ENCODE measurements at regions not wholly inside any gene's neighbourhood (a gene's known extent, or its start where the extent isn't known, plus 50 kb on each side); places are given as distances from the start of the nearest gene placed in this dataset.

GRCh38 chr16:17566656-17567450 is 96.1 kb upstream of the XYLT1 start:
- TF ChIP-seq MAX (CRISPR knock-in tag; IDR thresholded peaks at IDR 0.05) (no peak), CTCF (IDR thresholded peaks at IDR 0.05) (no peak), SMAD3 (CRISPR knock-in tag; IDR thresholded peaks at IDR 0.05; ENCODE audit: borderline replicate concordance) (no peak), ZNF317 (CRISPR knock-in tag; IDR thresholded peaks at IDR 0.05; ENCODE audit: borderline replicate concordance, low read depth) (no peak), MLX (CRISPR knock-in tag; IDR thresholded peaks at IDR 0.05) (no peak), KAT7 (CRISPR knock-in tag; IDR thresholded peaks at IDR 0.05; ENCODE audit: borderline replicate concordance) (no peak), FOXP1 (CRISPR knock-in tag; IDR thresholded peaks at IDR 0.05; ENCODE audit: borderline replicate concordance) (no peak), JUN (CRISPR knock-in tag; IDR thresholded peaks at IDR 0.05) (no peak), ZNF263 (CRISPR knock-in tag; IDR thresholded peaks at IDR 0.05; ENCODE audit: low read depth) (no peak)

All from WTC11 (cell line).